ENCODE measurements at regions not wholly inside any gene's neighbourhood (a gene's known extent, or its start where the extent isn't known, plus 50 kb on each side); places are given as distances from the start of the nearest gene placed in this dataset.

DNA sequence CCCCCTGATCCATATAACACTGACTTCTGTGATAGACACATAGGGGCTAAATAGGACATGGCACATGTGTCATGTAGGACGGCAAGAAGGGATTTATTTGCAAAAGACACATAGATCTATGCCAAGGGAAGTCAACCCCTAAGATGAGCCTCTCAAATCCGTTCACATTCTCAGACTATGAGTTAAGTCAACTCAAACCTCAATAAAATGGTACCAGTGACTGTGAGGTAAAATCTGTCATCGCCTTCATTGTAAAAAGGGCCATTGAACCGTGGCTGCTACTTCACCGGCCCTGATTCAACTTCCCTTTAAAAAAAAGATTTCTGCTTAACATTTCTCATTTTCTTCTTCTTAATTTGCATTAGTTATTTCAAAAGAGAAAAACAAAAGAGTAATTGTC, 144.0 kb downstream of the ZNF281 start:
- TF ChIP-seq, protein P1, sequence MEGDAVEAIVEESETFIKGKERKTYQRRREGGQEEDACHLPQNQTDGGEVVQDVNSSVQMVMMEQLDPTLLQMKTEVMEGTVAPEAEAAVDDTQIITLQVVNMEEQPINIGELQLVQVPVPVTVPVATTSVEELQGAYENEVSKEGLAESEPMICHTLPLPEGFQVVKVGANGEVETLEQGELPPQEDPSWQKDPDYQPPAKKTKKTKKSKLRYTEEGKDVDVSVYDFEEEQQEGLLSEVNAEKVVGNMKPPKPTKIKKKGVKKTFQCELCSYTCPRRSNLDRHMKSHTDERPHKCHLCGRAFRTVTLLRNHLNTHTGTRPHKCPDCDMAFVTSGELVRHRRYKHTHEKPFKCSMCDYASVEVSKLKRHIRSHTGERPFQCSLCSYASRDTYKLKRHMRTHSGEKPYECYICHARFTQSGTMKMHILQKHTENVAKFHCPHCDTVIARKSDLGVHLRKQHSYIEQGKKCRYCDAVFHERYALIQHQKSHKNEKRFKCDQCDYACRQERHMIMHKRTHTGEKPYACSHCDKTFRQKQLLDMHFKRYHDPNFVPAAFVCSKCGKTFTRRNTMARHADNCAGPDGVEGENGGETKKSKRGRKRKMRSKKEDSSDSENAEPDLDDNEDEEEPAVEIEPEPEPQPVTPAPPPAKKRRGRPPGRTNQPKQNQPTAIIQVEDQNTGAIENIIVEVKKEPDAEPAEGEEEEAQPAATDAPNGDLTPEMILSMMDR (IDR thresholded peaks at IDR 0.05; ENCODE audit: low read depth, low read length, missing input control), result no peak
- TF ChIP-seq SP1 (IDR thresholded peaks at IDR 0.05) (no peak), MAX (IDR thresholded peaks at IDR 0.05) (no peak), RXRA (IDR thresholded peaks at IDR 0.05) (no peak), EGR1 (IDR thresholded peaks at IDR 0.05; ENCODE audit: low read depth in 2 of 2) (no peak), YY1 (IDR thresholded peaks at IDR 0.05) (no peak)

All from liver (tissue), 3 donors.